ENCODE measurements at regions not wholly inside any gene's neighbourhood (a gene's known extent, or its start where the extent isn't known, plus 50 kb on each side); places are given as distances from the start of the nearest gene placed in this dataset.

- ChIA-PET CTCF (interaction anchor here (0.7 to 3.5 kb wide), 3 partner anchors 17 to 31 kb away, joined by 3 to 11 read pairs (median 4); no protein-coding TSS in a partner anchor), POLR2A (interaction anchor here (1.2 to 2.0 kb wide), 3 partner anchors 15 to 35 kb away, joined by 3 to 11 read pairs (median 3); no protein-coding TSS in a partner anchor), RAD21 (ENCODE audit: unreplicated experiment) (interaction anchor here (0.7 to 2.5 kb wide), 5 partner anchors 19 to 44 kb away, joined by 3 to 15 read pairs (median 5); no protein-coding TSS in a partner anchor), SMC1A (ENCODE audit: uncharacterized antibody, unreplicated experiment) (interaction anchor here (0.9 to 11.6 kb wide), 5 partner anchors 17 to 580 kb away, joined by 3 to 89 read pairs (median 3); no protein-coding TSS in a partner anchor)
- WGBS (ENCODE audit: insufficient coverage, insufficient replicate concordance, low lambda C conversion rate, missing lambda C conversion rate): 44% methylated on average over 1 of the region's 1 CpG
- FAIRE-seq: no peak
- no peak overlapping the region for H3K4me3 ChIP-seq
- no peaks in the 10 kb centered on the region for H4K20me1 ChIP-seq (ENCODE audit: control insufficient read depth, insufficient read depth)
- H3K79me2 ChIP-seq (ENCODE audit: control insufficient read depth, insufficient read depth, low read length): no peaks in the 10 kb centered on the region
- DNase-seq (ENCODE audit: low read depth, low spot score): no peak
- intact Hi-C loops (cut with micrococcal nuclease; ENCODE audit: unreplicated experiment) (loop anchor here (1.0 kb wide), 1 partner anchor 30 kb away; no protein-coding TSS in a partner anchor), in situ Hi-C loops (cut with MboI) (no loop called here)
- H3K27ac ChIP-seq (ENCODE audit: control insufficient read depth, insufficient read depth): no peak overlapping the region
- no TSS peak for BruUV-seq (replicated peaks)
- TF ChIP-seq ZBTB33 (IDR thresholded peaks at IDR 0.05) (no peak), POLR2AphosphoS5 (IDR thresholded peaks at IDR 0.05; ENCODE audit: low read length) (no peak), MTA2 (IDR thresholded peaks at IDR 0.05; ENCODE audit: low read depth) (no peak), BRCA1 (IDR thresholded peaks at IDR 0.05; ENCODE audit: low read depth, low read length) (no peak), CHD4 (IDR thresholded peaks at IDR 0.05) (no peak), SMAD1 (IDR thresholded peaks at IDR 0.05; ENCODE audit: low read depth, partially characterized antibody) (no peak), ZNF622 (IDR thresholded peaks at IDR 0.05) (no peak), MEF2B (IDR thresholded peaks at IDR 0.05; ENCODE audit: partially characterized antibody, poor library complexity, severe bottlenecking) (no peak), MLLT1 (IDR thresholded peaks at IDR 0.05) (no peak), PBX3 (IDR thresholded peaks at IDR 0.05; ENCODE audit: insufficient replicate concordance, low read depth, low read length) (no peak), BHLHE40 (IDR thresholded peaks at IDR 0.05; ENCODE audit: borderline replicate concordance in 1 of 2, low read depth in 2 of 2, low read length in 1 of 2) (no peak)
- no peak overlapping the region for H3K4me2 ChIP-seq (ENCODE audit: control insufficient read depth, insufficient read depth)
- H3K27me3 ChIP-seq (replicated peaks in 1 of 2; ENCODE audit: control insufficient read depth in 2 of 2, insufficient read depth in 2 of 2, low read length in 1 of 2): no peaks in the 10 kb centered on the region
- no peak for ATAC-seq
- H3K9me3 ChIP-seq (replicated peaks; ENCODE audit: control insufficient read depth, insufficient read depth, low read length): no peaks in the 10 kb centered on the region
- no peak overlapping the region for H2AFZ ChIP-seq (ENCODE audit: control insufficient read depth, low read depth, low read length)
- peaks cover 7% of the 10 kb centered on the region for H3K4me1 ChIP-seq (ENCODE audit: control insufficient read depth, insufficient read depth, low read length)
- H3K36me3 ChIP-seq (ENCODE audit: control insufficient read depth in 2 of 2, insufficient read depth in 2 of 2, low read length in 1 of 2): no peaks in the 10 kb centered on the region
- H3K9ac ChIP-seq (ENCODE audit: control insufficient read depth, insufficient read depth, low read length): no peak overlapping the region
Measured at GRCh38 chr6:151721671-151722070, 85.8 kb upstream of the ESR1 start.

Data from GM12878 (cell line).